Naive thymus-derived CD4-positive, alpha-beta T cell (primary cell): ENCODE measurements at regions not wholly inside any gene's neighbourhood (a gene's known extent, or its start where the extent isn't known, plus 50 kb on each side); places are given as distances from the start of the nearest gene placed in this dataset.
"Not testable (repeated sequence)": the region's sequence is repeated elsewhere in the genome, so short reads cannot be mapped to it uniquely, and the experiment has no call there.

Source experiments
- ATAC-seq: fragments of 150-1000 bp; cut with Tn5 transposase; 2 replicates; pipeline ENCODE4 v1.10.0; 2021; ENCODE audit warnings: mild to moderate bottlenecking, moderate library complexity
- CTCF ChIA-PET: fragments of 350-600 bp; sonication (Branson Sonifier 250); formaldehyde crosslinking; loops from one replicate; lab custom pipeline; 2021; ENCODE audit warnings: antibody characterized with exemption; lab: Charles Lee
- POLR2A ChIA-PET: fragments of 350-600 bp; sonication (Branson Sonifier 250); formaldehyde crosslinking; loops from one replicate; lab custom pipeline; 2021; ENCODE audit warnings: antibody characterized with exemption, inconsistent platforms; lab: Charles Lee
- DNase-seq, 9 donors: peaks; one replicate each; pipeline versions ENCODE4 v3.0.0 to v3.0.0-alpha.2; 2020 to 2022; ENCODE audit warnings: mixed read lengths in 1 of 9
- H3K27ac ChIP-seq: one replicate; pipeline ENCODE4 v1.7.0; 2013; ENCODE audit warnings: mild to moderate bottlenecking, low read depth, low read length, moderate library complexity
- H3K27me3 ChIP-seq, 2 donors: one replicate each; pipeline ENCODE4 v1.7.0; 2013; ENCODE audit warnings: low read length in 2 of 2, mild to moderate bottlenecking in 2 of 2, moderate library complexity in 2 of 2; ENCODE audit not compliant: control insufficient read depth in 2 of 2, insufficient read depth in 2 of 2
- H3K36me3 ChIP-seq, 3 experiments: 1 replicate in 2 of 3; 2 replicates in 1 of 3; pipeline ENCODE4 v1.7.0; 2013; ENCODE audit warnings: low read length in 3 of 3, mild to moderate bottlenecking in 3 of 3, moderate library complexity in 1 of 3; ENCODE audit not compliant: insufficient read depth in 3 of 3, control insufficient read depth in 2 of 3
- H3K4me1 ChIP-seq, 2 donors: one replicate each; pipeline ENCODE4 v1.7.0; 2013; ENCODE audit warnings: low read length in 2 of 2, mild to moderate bottlenecking in 2 of 2, moderate library complexity in 1 of 2; ENCODE audit not compliant: control insufficient read depth in 2 of 2, insufficient read depth in 2 of 2
- H3K4me3 ChIP-seq: 2 replicates; pipeline ENCODE4 v1.7.0; 2013; ENCODE audit warnings: mild to moderate bottlenecking, low read length
- H3K9me3 ChIP-seq, 3 experiments: 1 replicate in 2 of 3; 2 replicates in 1 of 3; pipeline ENCODE4 v1.7.0; 2013; ENCODE audit warnings: low read length in 3 of 3; ENCODE audit not compliant: control insufficient read depth in 2 of 3
- H3K27ac Mint-ChIP-seq, 9 donors: one replicate each; pipeline ENCODE4 v1.8.0; 2020 to 2022; ENCODE audit warnings: mixed read lengths in 9 of 9, mild to moderate bottlenecking in 8 of 9, moderate library complexity in 5 of 9, inconsistent platforms in 2 of 9
- H3K27me3 Mint-ChIP-seq, 5 donors: one replicate each; pipeline ENCODE4 v1.8.0; 2021 to 2022; ENCODE audit warnings: mixed read lengths in 5 of 5, mild to moderate bottlenecking in 1 of 5
- H3K36me3 Mint-ChIP-seq, 5 donors: one replicate each; pipeline ENCODE4 v1.8.0; 2020 to 2022; ENCODE audit warnings: mixed read lengths in 5 of 5, mild to moderate bottlenecking in 3 of 5, inconsistent platforms in 1 of 5
- H3K4me1 Mint-ChIP-seq, 7 donors: one replicate each; pipeline ENCODE4 v1.8.0; 2020 to 2022; ENCODE audit warnings: mixed read lengths in 7 of 7, mild to moderate bottlenecking in 3 of 7, inconsistent platforms in 1 of 7
- H3K4me3 Mint-ChIP-seq, 10 donors: one replicate each; pipeline ENCODE4 v1.8.0; 2020 to 2022; ENCODE audit warnings: mild to moderate bottlenecking in 10 of 10, mixed read lengths in 10 of 10, moderate library complexity in 6 of 10, inconsistent platforms in 2 of 10
- H3K9me3 Mint-ChIP-seq, 11 donors: one replicate each; pipeline ENCODE4 v1.8.0; 2020 to 2022; ENCODE audit warnings: mixed read lengths in 11 of 11, mild to moderate bottlenecking in 4 of 11, inconsistent platforms in 1 of 11, moderate library complexity in 1 of 11
- intact Hi-C, 2 donors: fragments of 100-400 bp; cut with micrococcal nuclease; formaldehyde crosslinking; loops; one replicate each; pipeline ENCODE4 v1.15.1; 2023

DNA sequence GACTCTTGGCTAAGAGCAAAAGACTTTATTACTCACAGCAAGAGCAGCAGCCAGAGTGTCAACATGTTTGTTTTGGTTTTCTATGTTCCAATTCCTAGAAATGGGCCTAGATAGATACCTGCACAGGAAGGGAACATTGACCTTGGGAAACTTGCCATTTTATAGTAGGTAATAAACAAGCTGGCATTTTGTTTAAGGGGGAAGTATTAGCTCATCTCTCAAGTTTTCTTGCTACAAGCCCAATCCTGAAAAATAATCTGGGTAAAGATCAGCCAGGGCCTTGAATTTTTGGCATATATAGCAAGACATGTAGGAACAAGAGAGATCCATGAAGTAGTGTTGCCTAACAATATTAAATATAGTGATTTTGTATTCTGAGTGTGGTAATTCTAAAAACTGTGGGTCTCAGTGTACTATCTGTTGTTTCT lies 51.4 kb upstream of the RGL1 start:
- Histone ChIP-seq H3K27ac (no peak overlapping the region), H3K27me3 (no peaks in the 10 kb centered on the region), H3K9me3 (peaks cover 0 to 6% (median 0%) of the 10 kb centered on the region in 3 experiments), H3K4me3 (no peak overlapping the region), H3K36me3 (no peaks in the 10 kb centered on the region), H3K4me1 (no peaks in the 10 kb centered on the region)
- intact Hi-C loops = no loop called here
- Mint-ChIP-seq H3K9me3 (peaks cover 0 to 47% (median 20%) of the 10 kb centered on the region in 11 donors), H3K27ac (no peak overlapping the region), H3K36me3 (peaks cover 7 to 63% (median 42%) of the 10 kb centered on the region in 5 donors), H3K4me1 (peaks cover 0 to 4% (median 0%) of the 10 kb centered on the region in 7 donors), H3K4me3 (no peak overlapping the region), H3K27me3 (no peaks in the 10 kb centered on the region)
- ATAC-seq (no peak), DNase-seq (no peak)
- CTCF ChIA-PET = no interaction called here
- POLR2A ChIA-PET = no interaction called here

DNA sequence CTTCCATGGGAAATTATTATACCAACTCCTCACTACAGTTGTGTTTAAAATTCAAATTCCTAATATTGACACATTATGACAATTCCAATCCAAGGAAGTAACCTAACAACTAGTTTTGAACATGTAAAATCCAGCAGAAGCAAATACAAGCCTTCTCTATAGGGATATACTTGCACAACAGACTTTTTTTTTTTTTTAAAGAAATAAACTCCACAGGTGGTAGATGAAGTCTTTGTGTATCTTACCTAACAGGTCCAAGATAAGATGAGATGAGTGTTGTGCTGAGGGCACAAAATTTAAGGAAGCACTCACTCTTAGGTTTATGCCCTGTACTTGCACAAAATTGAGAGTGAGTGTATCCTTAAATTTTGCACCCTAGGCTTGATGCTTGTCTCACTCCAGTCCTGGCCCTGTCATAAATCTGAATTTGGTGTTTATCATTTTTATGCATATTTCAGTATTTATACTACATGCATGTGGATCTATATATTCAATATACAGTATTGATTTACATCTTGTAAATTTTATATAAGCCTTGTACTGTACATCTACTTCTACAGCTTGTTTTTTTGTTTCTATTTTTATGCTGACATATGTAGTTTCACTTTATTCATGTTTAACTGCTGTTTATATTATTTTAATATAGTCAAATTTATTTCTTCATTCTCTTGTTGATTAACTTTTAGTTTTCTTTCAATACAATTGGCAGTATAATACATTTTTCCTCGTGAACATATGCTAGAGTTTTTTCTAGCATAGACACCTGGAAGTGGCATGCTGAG lies 60.6 kb upstream of the RGL1 start:
- intact Hi-C loops = no loop called here
- Histone ChIP-seq H3K9me3 (no peaks in the 10 kb centered on the region), H3K27me3 (no peaks in the 10 kb centered on the region), H3K4me1 (no peaks in the 10 kb centered on the region), H3K27ac (no peak overlapping the region), H3K36me3 (no peaks in the 10 kb centered on the region), H3K4me3 (no peak overlapping the region)
- peak overlapping the region in 1 of 9 donors; percentile 24 for H3K27ac Mint-ChIP-seq
- CTCF ChIA-PET = no interaction called here
- DNase-seq (no peak), ATAC-seq (no peak)
- H3K27me3 Mint-ChIP-seq = no peaks in the 10 kb centered on the region
- no peak overlapping the region for H3K4me3 Mint-ChIP-seq
- H3K36me3 Mint-ChIP-seq = peaks cover 9 to 59% (median 49%) of the 10 kb centered on the region in 5 donors
- H3K9me3 Mint-ChIP-seq = peaks cover 0 to 34% (median 5%) of the 10 kb centered on the region in 11 donors
- POLR2A ChIA-PET = no interaction called here
- peaks cover 0 to 3% (median 0%) of the 10 kb centered on the region in 7 donors for H3K4me1 Mint-ChIP-seq

DNA sequence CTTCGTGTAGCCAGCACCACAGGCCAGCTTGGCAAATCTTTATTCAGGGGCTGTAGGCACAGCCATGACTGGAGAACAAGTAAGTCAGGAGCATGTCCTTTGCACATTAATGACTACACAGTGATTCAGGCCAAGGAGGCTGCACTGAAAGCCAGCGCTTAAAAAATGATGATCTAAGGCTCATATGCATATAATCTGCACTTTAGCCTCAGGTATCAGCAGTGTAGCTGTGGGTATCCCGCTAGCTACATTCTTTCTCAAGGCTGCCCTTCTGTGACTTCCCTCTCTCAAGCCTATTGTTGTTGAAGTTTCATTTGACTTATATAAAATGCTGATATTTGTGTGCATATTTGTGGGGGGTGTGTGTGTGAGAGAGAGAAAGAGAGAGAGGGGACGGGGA lies 62.6 kb upstream of the RGL1 start:
- Mint-ChIP-seq H3K27me3 (no peaks in the 10 kb centered on the region), H3K4me1 (peaks cover 0 to 3% (median 0%) of the 10 kb centered on the region in 7 donors), H3K4me3 (no peak overlapping the region), H3K27ac (no peak overlapping the region), H3K36me3 (peaks cover 9 to 41% (median 32%) of the 10 kb centered on the region in 5 donors), H3K9me3 (peaks cover 0 to 17% (median 4%) of the 10 kb centered on the region in 11 donors)
- no peaks in the 10 kb centered on the region for H3K4me1 ChIP-seq
- no peak for DNase-seq
- CTCF ChIA-PET = interaction anchor here (0.7 kb wide), 1 partner anchor 10 kb away, joined by 3 read pairs; no protein-coding TSS in a partner anchor
- no peak overlapping the region for H3K4me3 ChIP-seq
- no peak overlapping the region for H3K27ac ChIP-seq
- POLR2A ChIA-PET = no interaction called here
- no peaks in the 10 kb centered on the region for H3K9me3 ChIP-seq
- intact Hi-C loops = no loop called here
- H3K36me3 ChIP-seq = no peaks in the 10 kb centered on the region
- ATAC-seq = no peak
- H3K27me3 ChIP-seq = no peaks in the 10 kb centered on the region

- Histone ChIP-seq H3K4me3 (no peak overlapping the region), H3K4me1 (no peaks in the 10 kb centered on the region), H3K27ac (no peak overlapping the region), H3K36me3 (no peaks in the 10 kb centered on the region), H3K9me3 (no peaks in the 10 kb centered on the region), H3K27me3 (no peaks in the 10 kb centered on the region)
- H3K9me3 Mint-ChIP-seq = peaks cover 0 to 14% (median 3%) of the 10 kb centered on the region in 11 donors
- ATAC-seq = no peak
- no peak overlapping the region for H3K4me3 Mint-ChIP-seq
- H3K36me3 Mint-ChIP-seq = peaks cover 5 to 38% (median 24%) of the 10 kb centered on the region in 5 donors
- H3K27ac Mint-ChIP-seq = no peak overlapping the region
- H3K4me1 Mint-ChIP-seq = no peaks in the 10 kb centered on the region
- ChIA-PET POLR2A (no interaction called here), CTCF (no interaction called here)
- H3K27me3 Mint-ChIP-seq = peaks cover 0 to 4% (median 0%) of the 10 kb centered on the region in 5 donors
- DNase-seq = no peak
- intact Hi-C loops = loop anchor here in 1 of 2 donors (1.0 kb wide), 1 partner anchor 176 kb away; no protein-coding TSS in a partner anchor
Measured at GRCh38 chr1:183739741-183740271, 65.1 kb upstream of the RGL1 start.

- Histone ChIP-seq H3K9me3 (no peaks in the 10 kb centered on the region), H3K36me3 (no peaks in the 10 kb centered on the region), H3K27ac (no peak overlapping the region), H3K27me3 (no peaks in the 10 kb centered on the region), H3K4me3 (no peak overlapping the region), H3K4me1 (no peaks in the 10 kb centered on the region)
- H3K4me1 Mint-ChIP-seq = no peaks in the 10 kb centered on the region
- ChIA-PET CTCF (interaction anchor here (0.5 kb wide), 1 partner anchor 167 kb away, joined by 4 read pairs; no protein-coding TSS in a partner anchor), POLR2A (no interaction called here)
- no peak overlapping the region for H3K27ac Mint-ChIP-seq
- DNase-seq (no peak), ATAC-seq (no peak)
- H3K4me3 Mint-ChIP-seq = no peak overlapping the region
- intact Hi-C loops = loop anchor here in 1 of 2 donors (1.0 kb wide), 1 partner anchor 177 kb away; no protein-coding TSS in a partner anchor
- peaks cover 0 to 6% (median 0%) of the 10 kb centered on the region in 5 donors for H3K27me3 Mint-ChIP-seq
- H3K36me3 Mint-ChIP-seq = peaks cover 5 to 37% (median 23%) of the 10 kb centered on the region in 5 donors
- H3K9me3 Mint-ChIP-seq = peaks cover 0 to 14% (median 3%) of the 10 kb centered on the region in 11 donors
Measured at GRCh38 chr1:183739082-183739481, 65.8 kb upstream of the RGL1 start.

DNA sequence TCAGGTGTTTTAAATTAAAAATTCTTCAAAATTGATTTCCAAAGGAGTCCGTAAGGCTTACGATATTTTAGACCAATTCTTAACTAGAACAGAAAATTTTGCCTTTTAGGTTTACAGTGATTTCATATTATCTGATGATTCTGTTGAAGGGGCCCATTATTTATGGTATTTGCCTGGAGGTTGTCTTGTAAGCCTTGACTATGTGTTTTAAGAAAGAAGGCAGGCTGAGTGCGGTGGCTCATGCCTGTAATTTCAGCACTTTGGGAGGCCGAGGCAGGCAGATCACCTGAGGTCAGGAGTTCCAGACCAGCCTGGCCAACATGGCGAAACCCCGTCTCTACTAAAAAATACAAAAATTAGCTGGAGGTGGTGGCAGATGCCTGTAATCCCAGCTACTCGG lies 67.0 kb upstream of the RGL1 start:
- H3K27ac ChIP-seq, H3K9me3 Mint-ChIP-seq, H3K27me3 Mint-ChIP-seq: not testable (repeated sequence)

More for the DNA sequence above, 67.0 kb upstream of the RGL1 start:
- H3K4me1 ChIP-seq, ATAC-seq, H3K9me3 ChIP-seq, H3K4me1 Mint-ChIP-seq, H3K4me3 Mint-ChIP-seq, DNase-seq, H3K36me3 ChIP-seq, H3K27me3 ChIP-seq, CTCF ChIA-PET, H3K4me3 ChIP-seq, intact Hi-C loops, POLR2A ChIA-PET, H3K27ac Mint-ChIP-seq: not testable (repeated sequence)
- peaks cover 2 to 25% (median 11%) of the 10 kb centered on the region in 5 donors for H3K36me3 Mint-ChIP-seq
